ENCODE measurements at regions not wholly inside any gene's neighbourhood (a gene's known extent, or its start where the extent isn't known, plus 50 kb on each side); places are given as distances from the start of the nearest gene placed in this dataset.
"Not testable (repeated sequence)": the region's sequence is repeated elsewhere in the genome, so short reads cannot be mapped to it uniquely, and the experiment has no call there.

- in situ Hi-C loops (cut with HindIII; ENCODE audit: low pct_ligation_motif_present, low pct_unique_long_range_greater_than_20kb, low sequenced_read_pairs), result no loop called here
- DNase-seq, result no peak
Observed at GRCh38 chr10:109359316-109359715, 564.0 kb downstream of the XPNPEP1 start.

- in situ Hi-C loops (cut with HindIII; ENCODE audit: low pct_ligation_motif_present, low pct_unique_long_range_greater_than_20kb, low sequenced_read_pairs), result no loop called here
- no peak for DNase-seq
Observed at GRCh38 chr10:109358325-109358724, 565.0 kb downstream of the XPNPEP1 start.

- DNase-seq, result no peak
- in situ Hi-C loops (cut with HindIII; ENCODE audit: low pct_ligation_motif_present, low pct_unique_long_range_greater_than_20kb, low sequenced_read_pairs), result no loop called here
Observed at GRCh38 chr10:109348324-109348723, 575.0 kb downstream of the XPNPEP1 start.

- DNase-seq, result peak; percentile 8
- in situ Hi-C loops (cut with HindIII; ENCODE audit: low pct_ligation_motif_present, low pct_unique_long_range_greater_than_20kb, low sequenced_read_pairs), result no loop called here
Observed at GRCh38 chr10:109343293-109343692, 580.0 kb downstream of the XPNPEP1 start.

- DNase-seq, result no peak
- in situ Hi-C loops (cut with HindIII; ENCODE audit: low pct_ligation_motif_present, low pct_unique_long_range_greater_than_20kb, low sequenced_read_pairs), result no loop called here
Observed at GRCh38 chr10:109341986-109342385, 581.3 kb downstream of the XPNPEP1 start.

GRCh38 chr10:109328001-109328400 is 595.3 kb downstream of the XPNPEP1 start:
- DNase-seq, result no peak
- in situ Hi-C loops (cut with HindIII; ENCODE audit: low pct_ligation_motif_present, low pct_unique_long_range_greater_than_20kb, low sequenced_read_pairs), result no loop called here

GRCh38 chr10:109327266-109327665 is 596.0 kb downstream of the XPNPEP1 start:
- in situ Hi-C loops (cut with HindIII; ENCODE audit: low pct_ligation_motif_present, low pct_unique_long_range_greater_than_20kb, low sequenced_read_pairs), result no loop called here
- DNase-seq, result no peak

GRCh38 chr10:109324721-109325120 is 598.6 kb downstream of the XPNPEP1 start:
- in situ Hi-C loops (cut with HindIII; ENCODE audit: low pct_ligation_motif_present, low pct_unique_long_range_greater_than_20kb, low sequenced_read_pairs), result no loop called here
- DNase-seq, result no peak

GRCh38 chr10:109317746-109318366 is 605.5 kb downstream of the XPNPEP1 start:
- no peak for DNase-seq
- in situ Hi-C loops (cut with HindIII; ENCODE audit: low pct_ligation_motif_present, low pct_unique_long_range_greater_than_20kb, low sequenced_read_pairs), result no loop called here

- DNase-seq; in situ Hi-C loops (cut with HindIII; ENCODE audit: low pct_ligation_motif_present, low pct_unique_long_range_greater_than_20kb, low sequenced_read_pairs): not testable (repeated sequence)
Observed at GRCh38 chr10:109314016-109314415, 609.3 kb downstream of the XPNPEP1 start.

- in situ Hi-C loops (cut with HindIII; ENCODE audit: low pct_ligation_motif_present, low pct_unique_long_range_greater_than_20kb, low sequenced_read_pairs), result not testable (repeated sequence)
Observed at GRCh38 chr10:109312555-109312954, 610.8 kb downstream of the XPNPEP1 start.

GRCh38 chr10:109308971-109309370 is 614.3 kb downstream of the XPNPEP1 start:
- DNase-seq, result no peak
- in situ Hi-C loops (cut with HindIII; ENCODE audit: low pct_ligation_motif_present, low pct_unique_long_range_greater_than_20kb, low sequenced_read_pairs), result no loop called here

More at GRCh38 chr10:109312555-109312954, 610.8 kb downstream of the XPNPEP1 start:
- DNase-seq, result not testable (repeated sequence)

- DNase-seq; in situ Hi-C loops (cut with HindIII; ENCODE audit: low pct_ligation_motif_present, low pct_unique_long_range_greater_than_20kb, low sequenced_read_pairs): not testable (repeated sequence)
Observed at GRCh38 chr10:109307102-109307501, 616.2 kb downstream of the XPNPEP1 start.

- in situ Hi-C loops (cut with HindIII; ENCODE audit: low pct_ligation_motif_present, low pct_unique_long_range_greater_than_20kb, low sequenced_read_pairs), result no loop called here
- DNase-seq, result no peak
Observed at GRCh38 chr10:109306698-109307097, 616.6 kb downstream of the XPNPEP1 start.

GRCh38 chr10:109287858-109288257 is 635.5 kb downstream of the XPNPEP1 start:
- in situ Hi-C loops (cut with HindIII; ENCODE audit: low pct_ligation_motif_present, low pct_unique_long_range_greater_than_20kb, low sequenced_read_pairs), result no loop called here
- no peak for DNase-seq

- DNase-seq, result peak; percentile 60
- in situ Hi-C loops (cut with HindIII; ENCODE audit: low pct_ligation_motif_present, low pct_unique_long_range_greater_than_20kb, low sequenced_read_pairs), result no loop called here
Observed at GRCh38 chr10:109282510-109282909, 640.8 kb downstream of the XPNPEP1 start.

- in situ Hi-C loops (cut with HindIII; ENCODE audit: low pct_ligation_motif_present, low pct_unique_long_range_greater_than_20kb, low sequenced_read_pairs), result no loop called here
- no peak for DNase-seq
Observed at GRCh38 chr10:109281347-109281746, 642.0 kb downstream of the XPNPEP1 start.

GRCh38 chr10:109280837-109281236 is 642.5 kb downstream of the XPNPEP1 start:
- no peak for DNase-seq
- in situ Hi-C loops (cut with HindIII; ENCODE audit: low pct_ligation_motif_present, low pct_unique_long_range_greater_than_20kb, low sequenced_read_pairs), result no loop called here

GRCh38 chr10:109277456-109277855 is 645.9 kb downstream of the XPNPEP1 start:
- no peak for DNase-seq
- in situ Hi-C loops (cut with HindIII; ENCODE audit: low pct_ligation_motif_present, low pct_unique_long_range_greater_than_20kb, low sequenced_read_pairs), result no loop called here

- no peak for DNase-seq
- in situ Hi-C loops (cut with HindIII; ENCODE audit: low pct_ligation_motif_present, low pct_unique_long_range_greater_than_20kb, low sequenced_read_pairs), result no loop called here
Observed at GRCh38 chr10:109275960-109276359, 647.4 kb downstream of the XPNPEP1 start.

GRCh38 chr10:109274681-109275080 is 648.6 kb downstream of the XPNPEP1 start:
- DNase-seq, result no peak

More at GRCh38 chr10:109274681-109275080, 648.6 kb downstream of the XPNPEP1 start:
- in situ Hi-C loops (cut with HindIII; ENCODE audit: low pct_ligation_motif_present, low pct_unique_long_range_greater_than_20kb, low sequenced_read_pairs), result no loop called here
